ENCODE measurements at regions not wholly inside any gene's neighbourhood (a gene's known extent, or its start where the extent isn't known, plus 50 kb on each side); places are given as distances from the start of the nearest gene placed in this dataset.

DNA sequence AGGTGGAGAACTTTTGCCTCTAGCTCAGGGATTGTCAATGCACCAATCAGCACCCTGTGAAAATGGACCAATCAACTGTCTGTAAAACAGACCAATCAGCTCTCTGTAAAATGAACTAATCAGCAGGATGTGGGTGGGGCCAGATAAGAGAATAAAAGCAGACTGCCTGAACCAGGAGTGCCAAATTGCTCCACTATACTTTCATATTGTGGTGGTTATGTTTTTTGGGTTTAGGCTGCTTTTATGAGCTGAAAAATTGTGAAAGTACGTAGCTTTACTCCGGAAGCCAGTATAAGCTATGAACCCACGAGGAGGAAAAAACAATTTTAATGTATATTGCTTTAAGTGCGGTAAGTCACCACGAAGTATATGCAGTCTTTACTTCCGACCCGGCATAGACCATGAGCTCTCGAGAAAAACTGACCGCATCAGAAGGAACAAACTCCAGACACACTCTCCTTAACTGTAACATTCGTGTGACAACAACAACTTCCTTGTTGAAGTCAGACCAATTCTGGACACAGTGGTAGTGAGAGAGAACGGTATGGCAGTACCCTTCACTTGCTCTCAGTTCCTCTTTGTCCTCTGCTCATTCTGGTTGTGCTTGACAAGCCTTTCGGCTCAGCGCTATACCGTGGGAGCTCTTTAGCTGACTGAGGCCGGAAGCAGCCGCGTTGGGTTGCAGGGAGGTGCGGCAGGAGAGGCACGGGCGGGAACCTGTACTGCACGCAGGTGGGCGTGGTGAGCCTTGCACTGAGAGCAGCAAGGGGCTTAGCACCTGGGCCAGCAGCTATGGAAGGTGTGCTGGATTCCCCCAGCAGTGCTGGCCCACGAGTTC, 81.9 kb upstream of the E2F3 start:
- DNase-seq: peak; percentile 55 to 63
- TF ChIP-seq GATA1 (IDR thresholded peaks at IDR 0.05; ENCODE audit: low read depth, low read length): no peak
- peak; percentile 49 for TF ChIP-seq POLR2A (IDR thresholded peaks at IDR 0.05; ENCODE audit: low read length)

GRCh38 chr6:20325641-20326421, 75.8 kb upstream of the E2F3 start:
- DNase-seq: no peak
- TF ChIP-seq POLR2A (IDR thresholded peaks at IDR 0.05; ENCODE audit: low read length) (no peak), GATA1 (IDR thresholded peaks at IDR 0.05; ENCODE audit: low read depth, low read length) (no peak)

GRCh38 chr6:20326422-20326728, 75.3 kb upstream of the E2F3 start:
- no peak for TF ChIP-seq GATA1 (IDR thresholded peaks at IDR 0.05; ENCODE audit: low read depth, low read length)
- TF ChIP-seq POLR2A (IDR thresholded peaks at IDR 0.05; ENCODE audit: low read length): no peak
- DNase-seq: no peak

DNA sequence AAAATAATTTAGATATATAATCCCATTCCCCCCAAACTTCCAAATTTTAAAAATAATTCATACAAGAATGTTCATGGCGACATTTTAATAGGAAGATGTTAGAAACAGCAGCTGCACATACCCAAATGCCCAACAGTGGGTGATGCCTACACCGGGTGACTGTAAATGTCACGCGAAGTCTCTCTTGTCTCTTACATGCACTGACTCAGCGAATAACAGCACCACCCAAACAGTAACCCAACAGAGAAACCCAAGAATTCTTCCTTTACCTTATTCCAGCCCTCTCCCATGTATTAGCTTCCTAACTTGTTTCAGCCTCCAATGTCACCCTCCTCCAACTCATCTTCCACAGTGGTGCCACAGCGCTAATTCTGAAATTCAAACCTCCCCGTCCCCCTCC, 74.5 kb upstream of the E2F3 start:
- no peak for DNase-seq
- TF ChIP-seq GATA1 (IDR thresholded peaks at IDR 0.05; ENCODE audit: low read depth, low read length) (no peak), POLR2A (IDR thresholded peaks at IDR 0.05; ENCODE audit: low read length) (no peak)

GRCh38 chr6:20328266-20328923, 73.3 kb upstream of the E2F3 start:
- TF ChIP-seq POLR2A (IDR thresholded peaks at IDR 0.05; ENCODE audit: low read length): no peak
- no peak for TF ChIP-seq GATA1 (IDR thresholded peaks at IDR 0.05; ENCODE audit: low read depth, low read length)

GRCh38 chr6:20328924-20329300, 72.8 kb upstream of the E2F3 start:
- TF ChIP-seq POLR2A (IDR thresholded peaks at IDR 0.05; ENCODE audit: low read length) (no peak), GATA1 (IDR thresholded peaks at IDR 0.05; ENCODE audit: low read depth, low read length) (no peak)

More at GRCh38 chr6:20328266-20328923, 73.3 kb upstream of the E2F3 start:
- no peak for DNase-seq

GRCh38 chr6:20331042-20331441, 70.6 kb upstream of the E2F3 start:
- DNase-seq: no peak
- TF ChIP-seq POLR2A (IDR thresholded peaks at IDR 0.05; ENCODE audit: low read length) (no peak), GATA1 (IDR thresholded peaks at IDR 0.05; ENCODE audit: low read depth, low read length) (no peak)

More at GRCh38 chr6:20328924-20329300, 72.8 kb upstream of the E2F3 start:
- no peak for DNase-seq

- DNase-seq: no peak
- TF ChIP-seq POLR2A (IDR thresholded peaks at IDR 0.05; ENCODE audit: low read length): no peak
- no peak for TF ChIP-seq GATA1 (IDR thresholded peaks at IDR 0.05; ENCODE audit: low read depth, low read length)
Observed at GRCh38 chr6:20331625-20332024, 70.1 kb upstream of the E2F3 start.

DNA sequence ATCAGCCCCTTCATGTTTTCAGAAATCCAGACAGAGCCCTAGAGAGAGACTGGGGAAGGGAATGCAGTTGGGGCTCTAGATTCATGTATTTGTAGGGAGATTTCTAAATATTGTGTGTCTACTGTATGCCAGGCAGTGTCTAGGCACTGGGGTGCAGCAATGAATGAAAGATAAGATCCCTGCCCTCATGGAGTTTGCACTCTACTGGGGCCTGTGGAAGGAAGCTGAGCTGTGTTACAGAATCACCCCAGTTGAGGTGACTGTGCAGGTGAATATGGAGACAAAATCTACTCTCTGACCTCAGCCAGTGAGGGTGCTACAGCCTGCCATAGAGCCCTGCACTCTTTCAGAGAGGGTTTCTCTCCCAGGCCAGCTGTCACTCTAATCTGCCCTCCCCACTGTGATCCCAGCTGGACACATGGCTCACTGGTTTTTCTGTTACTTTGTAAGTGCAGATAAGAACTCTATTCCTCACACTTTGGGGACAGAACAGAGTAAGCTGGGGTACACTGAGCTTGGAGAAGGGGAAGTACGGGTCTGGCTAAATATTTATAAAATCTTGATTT, 69.2 kb upstream of the E2F3 start:
- TF ChIP-seq POLR2A (IDR thresholded peaks at IDR 0.05; ENCODE audit: low read length) (no peak), GATA1 (IDR thresholded peaks at IDR 0.05; ENCODE audit: low read depth, low read length) (no peak)
- no peak for DNase-seq

DNA sequence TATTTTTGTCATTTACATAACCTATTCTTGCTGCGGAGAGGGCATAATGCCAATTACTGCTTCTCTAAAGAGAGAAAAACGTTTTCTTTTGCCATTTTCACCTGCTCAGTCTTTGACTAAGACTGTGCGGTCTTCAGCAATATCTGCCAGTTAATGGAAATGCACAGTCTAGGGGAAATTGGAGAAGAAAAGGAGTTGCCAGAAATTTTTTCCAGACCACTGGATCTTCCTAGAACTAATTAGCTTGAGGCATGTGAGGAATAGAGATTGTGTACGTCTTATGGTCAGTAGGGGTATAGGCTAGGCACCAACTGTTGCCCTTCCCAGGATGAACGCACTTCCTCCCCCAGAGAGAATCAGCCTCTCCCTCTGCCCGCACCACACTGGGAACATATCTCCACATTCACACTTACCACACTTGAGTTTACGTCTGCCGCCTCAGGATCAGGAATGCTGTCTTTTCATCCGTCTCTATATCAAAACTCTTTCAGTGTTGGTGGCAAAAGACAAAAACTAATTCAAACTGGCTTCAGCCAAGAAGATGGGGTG, 67.9 kb upstream of the E2F3 start:
- no peak for DNase-seq
- TF ChIP-seq GATA1 (IDR thresholded peaks at IDR 0.05; ENCODE audit: low read depth, low read length) (no peak), POLR2A (IDR thresholded peaks at IDR 0.05; ENCODE audit: low read length) (no peak)

- TF ChIP-seq POLR2A (IDR thresholded peaks at IDR 0.05; ENCODE audit: low read length) (no peak), GATA1 (IDR thresholded peaks at IDR 0.05; ENCODE audit: low read depth, low read length) (no peak)
- peak in 1 of 2 experiments; percentile 15 for DNase-seq
Observed at GRCh38 chr6:20334334-20334733, 67.3 kb upstream of the E2F3 start.

DNA sequence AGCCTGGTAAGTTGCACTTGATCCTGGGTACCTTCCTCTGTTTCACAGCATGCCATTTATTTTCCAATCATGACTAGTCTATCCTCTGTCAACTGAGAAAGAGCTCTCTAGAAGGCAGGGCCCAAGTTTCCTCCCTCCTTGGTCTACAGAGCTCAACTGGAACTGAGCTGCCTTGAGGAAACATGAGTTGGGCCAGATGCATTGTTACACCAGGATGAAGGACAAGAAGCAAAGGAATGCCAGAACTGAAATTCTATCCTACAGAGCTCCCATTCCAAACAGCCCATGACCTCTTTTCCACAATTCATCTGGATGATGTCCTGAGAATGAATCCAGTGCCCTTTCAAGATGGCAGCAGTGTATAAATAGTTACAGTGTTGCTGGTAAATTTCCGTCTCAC, 66.7 kb upstream of the E2F3 start:
- DNase-seq: no peak
- no peak for TF ChIP-seq POLR2A (IDR thresholded peaks at IDR 0.05; ENCODE audit: low read length)
- no peak for TF ChIP-seq GATA1 (IDR thresholded peaks at IDR 0.05; ENCODE audit: low read depth, low read length)

GRCh38 chr6:20335872-20336271, 65.8 kb upstream of the E2F3 start:
- DNase-seq: no peak

DNA sequence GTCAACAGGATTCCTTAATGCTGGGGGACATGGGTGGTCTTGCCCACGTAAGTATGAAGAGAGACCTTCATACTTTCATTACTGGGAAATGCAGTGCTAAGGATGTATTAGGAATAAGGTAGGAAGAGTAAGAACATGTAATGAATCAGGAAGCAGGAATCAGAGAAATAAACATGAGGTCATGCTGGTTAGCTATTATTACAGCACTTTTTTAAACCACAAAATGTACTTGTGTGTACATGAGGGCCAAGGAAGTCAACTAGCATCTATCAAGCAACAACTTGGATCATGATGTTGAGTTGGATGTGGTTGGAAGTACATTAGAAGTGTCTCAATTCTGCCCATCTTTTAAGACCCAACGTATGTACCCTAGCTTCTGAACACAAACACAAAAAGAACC, 63.5 kb upstream of the E2F3 start:
- no peak for DNase-seq
- no peak for TF ChIP-seq POLR2A (IDR thresholded peaks at IDR 0.05; ENCODE audit: low read length)
- TF ChIP-seq GATA1 (IDR thresholded peaks at IDR 0.05; ENCODE audit: low read depth, low read length): no peak

More at GRCh38 chr6:20335872-20336271, 65.8 kb upstream of the E2F3 start:
- no peak for TF ChIP-seq GATA1 (IDR thresholded peaks at IDR 0.05; ENCODE audit: low read depth, low read length)
- no peak for TF ChIP-seq POLR2A (IDR thresholded peaks at IDR 0.05; ENCODE audit: low read length)

Data from erythroblast (primary cell).